GM21723 (cell line): ENCODE measurements at regions not wholly inside any gene's neighbourhood (a gene's known extent, or its start where the extent isn't known, plus 50 kb on each side); places are given as distances from the start of the nearest gene placed in this dataset.

Source experiments
- ATAC-seq: cut with Tn5 transposase; IDR thresholded peaks from one replicate; pipeline ENCODE4 v1.9.1; 2021; ENCODE audit warnings: mild to moderate bottlenecking, moderate library complexity; ENCODE audit not compliant: unreplicated experiment

GRCh38 chr18:62665188-62665587 lies 50.2 kb upstream of the PHLPP1 start:
- ATAC-seq, result no peak
